ENCODE measurements at regions not wholly inside any gene's neighbourhood (a gene's known extent, or its start where the extent isn't known, plus 50 kb on each side); places are given as distances from the start of the nearest gene placed in this dataset.

- Histone ChIP-seq H3K4me1 (no peaks in the 10 kb centered on the region), H3K9me3 (no peaks in the 10 kb centered on the region), H3K36me3 (no peaks in the 10 kb centered on the region), H3K27me3 (no peaks in the 10 kb centered on the region), H3K4me3 (no peak overlapping the region), H3K27ac (replicated peaks in 1 of 4) (no peak overlapping the region)
- TF ChIP-seq CTCF (IDR thresholded peaks at IDR 0.05) (no peak), POLR2AphosphoS5 (IDR thresholded peaks at IDR 0.05) (no peak), EP300 (IDR thresholded peaks at IDR 0.05) (no peak), POLR2A (IDR thresholded peaks at IDR 0.05; ENCODE audit: low read depth) (no peak)
- intact Hi-C loops (cut with DNase I): no loop called here
- peak; percentile 81 for DNase-seq (ENCODE audit: extremely low spot score)
- 71% methylated on average over 8 of the region's 8 CpGs for WGBS
Measured at GRCh38 chr4:181418496-181418895, 824.7 kb upstream of the TENM3 start.

- Histone ChIP-seq H3K4me1 (no peaks in the 10 kb centered on the region), H3K4me3 (no peak overlapping the region), H3K9me3 (no peaks in the 10 kb centered on the region), H3K27me3 (no peaks in the 10 kb centered on the region), H3K36me3 (no peaks in the 10 kb centered on the region), H3K27ac (replicated peaks in 1 of 4) (no peak overlapping the region)
- 69% methylated on average over 2 of the region's 2 CpGs for WGBS
- TF ChIP-seq EP300 (IDR thresholded peaks at IDR 0.05): no peak
- TF ChIP-seq POLR2AphosphoS5 (IDR thresholded peaks at IDR 0.05): no peak
- no peak for TF ChIP-seq CTCF (IDR thresholded peaks at IDR 0.05)
- peak; percentile 8 for DNase-seq (ENCODE audit: extremely low spot score)
- intact Hi-C loops (cut with DNase I): no loop called here
Measured at GRCh38 chr4:181420950-181421349, 822.3 kb upstream of the TENM3 start.

GRCh38 chr4:181424362-181425016 lies 818.7 kb upstream of the TENM3 start:
- no peak overlapping the region for H3K4me3 ChIP-seq
- DNase-seq (ENCODE audit: extremely low spot score): peak; percentile 34
- no peak overlapping the region for H3K27ac ChIP-seq (replicated peaks in 1 of 4)
- intact Hi-C loops (cut with DNase I): no loop called here
- TF ChIP-seq CTCF (IDR thresholded peaks at IDR 0.05) (no peak), EP300 (IDR thresholded peaks at IDR 0.05) (no peak), POLR2A (IDR thresholded peaks at IDR 0.05; ENCODE audit: low read depth) (no peak)
- no peaks in the 10 kb centered on the region for H3K36me3 ChIP-seq
- no peaks in the 10 kb centered on the region for H3K9me3 ChIP-seq
- H3K27me3 ChIP-seq: no peaks in the 10 kb centered on the region
- WGBS: 49% methylated on average over 2 of the region's 2 CpGs
- no peaks in the 10 kb centered on the region for H3K4me1 ChIP-seq

GRCh38 chr4:181427076-181427475 lies 816.1 kb upstream of the TENM3 start:
- 54% methylated on average over 3 of the region's 3 CpGs for WGBS
- intact Hi-C loops (cut with DNase I): no loop called here
- TF ChIP-seq CTCF (IDR thresholded peaks at IDR 0.05) (no peak), POLR2AphosphoS5 (IDR thresholded peaks at IDR 0.05) (no peak), POLR2A (IDR thresholded peaks at IDR 0.05; ENCODE audit: low read depth) (no peak), EP300 (IDR thresholded peaks at IDR 0.05) (no peak)
- Histone ChIP-seq H3K36me3 (no peaks in the 10 kb centered on the region), H3K4me3 (no peak overlapping the region), H3K27me3 (no peaks in the 10 kb centered on the region), H3K27ac (replicated peaks in 1 of 4) (no peak overlapping the region), H3K4me1 (no peaks in the 10 kb centered on the region), H3K9me3 (no peaks in the 10 kb centered on the region)
- no peak for DNase-seq (ENCODE audit: extremely low spot score)

DNA sequence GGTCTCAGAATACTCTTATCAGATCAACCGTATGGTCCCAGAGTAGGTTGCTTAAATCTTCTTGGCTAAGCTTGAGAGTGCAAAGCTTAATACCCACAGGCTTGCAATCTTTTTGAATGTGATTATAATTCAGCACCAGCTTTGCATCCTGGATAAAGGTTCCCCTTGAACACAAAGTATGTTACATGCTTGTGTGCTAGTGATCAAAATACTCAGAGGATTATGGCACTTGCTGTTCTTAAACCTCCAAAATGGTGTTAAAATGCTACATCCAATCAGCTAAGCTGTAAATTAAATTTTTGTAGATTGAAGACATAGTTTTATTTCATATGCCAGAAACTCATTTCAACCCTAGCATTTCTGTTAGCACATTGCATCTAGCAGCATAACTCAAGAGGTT lies 812.2 kb upstream of the TENM3 start:
- no peak for DNase-seq (ENCODE audit: extremely low spot score)

More for the DNA sequence above, 812.2 kb upstream of the TENM3 start:
- intact Hi-C loops (cut with DNase I): no loop called here
- H3K36me3 ChIP-seq: no peaks in the 10 kb centered on the region
- H3K27me3 ChIP-seq: no peaks in the 10 kb centered on the region
- H3K4me1 ChIP-seq: no peaks in the 10 kb centered on the region
- H3K4me3 ChIP-seq: no peak overlapping the region
- H3K9me3 ChIP-seq: no peaks in the 10 kb centered on the region
- 60% methylated on average over 1 of the region's 1 CpG for WGBS
- TF ChIP-seq EP300 (IDR thresholded peaks at IDR 0.05) (no peak), POLR2AphosphoS5 (IDR thresholded peaks at IDR 0.05) (no peak), CTCF (IDR thresholded peaks at IDR 0.05) (no peak), POLR2A (IDR thresholded peaks at IDR 0.05; ENCODE audit: low read depth) (no peak)
- H3K27ac ChIP-seq (replicated peaks in 1 of 4): no peak overlapping the region

Measured in esophagus muscularis mucosa (tissue), 4 donors.